AML-193 (cell line): ENCODE measurements at regions not wholly inside any gene's neighbourhood (a gene's known extent, or its start where the extent isn't known, plus 50 kb on each side); places are given as distances from the start of the nearest gene placed in this dataset.
A peak's percentile ranks its signal among the peaks of the same experiment; 100 is the strongest.
"Not testable (repeated sequence)": the region's sequence is repeated elsewhere in the genome, so short reads cannot be mapped to it uniquely, and the experiment has no call there.

Experiments used
- DNase-seq, 2 experiments: peaks; one replicate each; lab custom pipeline; 2025; lab: John Stamatoyannopoulos, UW

DNA sequence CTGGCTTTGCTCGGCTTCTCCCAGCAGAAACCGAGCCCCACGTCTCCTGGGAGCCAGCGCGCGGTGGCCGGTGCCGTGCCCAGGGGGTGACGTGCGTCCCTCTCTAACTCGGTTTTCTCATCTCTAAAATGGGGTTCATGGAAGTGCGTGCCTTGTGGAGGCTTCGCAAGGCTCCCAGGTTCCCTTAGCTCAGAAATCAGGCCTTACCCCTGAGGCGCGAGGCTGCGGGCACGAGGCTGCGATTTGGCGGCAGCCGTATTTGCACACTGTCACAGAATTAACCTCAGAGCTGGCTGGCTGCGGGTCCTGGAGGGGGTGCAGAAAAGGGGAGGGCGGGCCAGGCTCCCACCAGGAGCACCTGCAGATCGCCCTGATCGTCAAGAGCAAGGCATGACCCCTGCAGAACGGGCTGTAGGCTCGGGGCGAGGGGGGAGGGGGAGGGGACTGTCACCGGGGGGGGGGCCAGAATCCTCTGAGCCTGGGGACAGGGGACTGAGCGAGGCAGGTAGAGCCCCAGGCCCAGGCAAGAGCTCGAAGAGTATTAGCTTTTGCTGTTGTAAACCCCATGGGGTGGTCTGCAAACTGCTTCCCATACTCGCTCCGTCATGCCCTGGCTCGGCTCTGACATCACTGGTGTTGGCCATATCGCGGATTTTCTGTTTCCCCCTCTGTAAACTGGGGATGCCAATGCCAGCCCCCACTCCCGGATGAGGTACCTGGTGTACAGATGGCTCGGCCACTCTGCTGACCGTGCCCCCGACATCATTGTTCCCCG is 62.2 kb downstream of the CCNE1 start:
- DNase-seq = no peak

DNA sequence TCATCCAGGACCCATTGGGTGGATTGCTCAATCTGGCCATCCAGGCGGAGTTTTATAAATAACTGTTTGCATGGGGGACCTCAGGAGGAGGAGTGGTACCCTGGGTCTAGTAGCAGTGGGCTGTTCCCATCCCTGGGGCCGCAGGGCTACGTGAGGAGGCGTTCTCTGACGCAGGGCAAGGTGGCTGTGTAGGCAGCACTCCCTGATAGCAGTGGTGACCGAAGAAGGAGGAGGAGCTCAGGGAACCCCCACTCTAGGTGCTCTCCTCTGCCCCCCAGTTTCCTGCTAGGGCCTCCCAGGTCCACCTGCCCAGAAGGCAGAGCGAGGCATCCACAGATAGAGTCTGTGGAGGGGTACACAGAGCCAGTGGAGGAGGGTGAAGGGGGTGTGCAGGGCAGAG is 64.1 kb downstream of the CCNE1 start:
- no peak for DNase-seq

DNA sequence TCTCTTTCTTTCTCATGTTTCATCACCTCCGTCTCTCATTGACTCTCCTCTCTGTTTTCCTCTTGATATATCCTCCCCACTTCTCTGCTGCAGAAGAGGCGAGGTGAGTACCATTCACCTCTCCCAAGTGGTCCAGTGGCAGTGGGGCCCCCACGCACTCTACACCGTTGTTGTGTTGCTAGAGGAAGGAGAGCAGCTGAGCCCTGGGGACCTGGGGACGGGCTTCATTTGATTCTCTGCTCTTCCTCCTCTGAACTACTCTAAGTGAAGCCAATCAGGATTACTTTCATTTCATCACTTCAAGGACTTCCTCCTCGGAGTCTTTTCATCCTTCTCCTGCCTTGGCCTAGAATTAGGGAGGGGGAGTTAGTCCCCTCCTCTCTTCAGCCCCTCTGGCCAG is 64.6 kb downstream of the CCNE1 start:
- DNase-seq = peak in 1 of 2 experiments; percentile 3

DNA sequence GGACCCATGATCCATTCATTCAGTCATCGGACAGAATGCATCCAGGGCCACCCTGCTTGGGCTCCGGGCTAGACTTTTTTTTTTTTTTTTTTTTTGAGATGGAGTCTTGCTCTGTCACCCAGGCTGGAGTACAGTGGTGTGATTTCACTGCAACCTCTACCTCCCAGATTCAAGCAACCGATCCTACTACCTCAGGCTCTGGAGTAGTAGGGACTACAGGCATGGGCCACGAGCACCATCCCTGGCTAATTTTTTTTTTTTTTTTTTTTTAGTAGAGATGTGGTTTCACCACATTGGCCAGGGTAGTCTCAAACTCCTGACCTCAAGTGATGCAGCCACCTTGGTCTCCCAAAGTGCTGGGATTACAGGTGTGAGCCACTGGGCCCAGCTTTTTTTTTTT is 65.1 kb downstream of the CCNE1 start:
- DNase-seq = not testable (repeated sequence)

DNA sequence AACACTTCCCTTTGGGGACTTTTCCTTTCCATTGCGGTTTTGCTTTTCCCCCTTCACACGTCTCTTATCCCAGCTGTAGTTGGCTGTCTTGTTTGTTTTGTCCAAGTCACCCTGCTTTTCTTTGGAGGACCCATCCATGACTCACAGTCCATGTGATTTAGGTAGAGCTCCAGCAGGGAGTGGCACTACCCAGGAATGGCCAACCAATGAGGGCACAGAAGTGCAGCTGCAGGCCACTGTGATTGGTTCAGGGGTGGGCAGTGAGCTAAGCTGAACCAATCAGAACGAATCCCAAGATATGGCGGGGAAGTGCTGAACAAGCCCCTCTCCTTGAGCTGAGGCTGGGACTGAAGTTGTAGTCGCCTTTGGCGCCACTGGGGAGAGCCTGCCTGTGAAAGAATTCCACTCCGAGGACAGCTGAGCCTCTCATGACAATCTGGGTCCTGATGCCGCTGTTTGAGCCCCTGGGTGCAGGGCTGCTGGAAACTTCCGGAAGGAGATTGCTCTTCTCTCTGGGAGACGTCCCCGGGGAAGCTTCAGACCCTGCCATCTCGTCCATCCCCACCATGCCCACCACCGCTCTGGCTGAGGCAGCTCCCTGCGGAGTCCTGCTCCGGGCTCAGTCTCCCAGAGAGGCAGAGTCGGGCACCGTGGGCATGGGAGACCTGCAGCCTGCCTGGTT is 62.9 kb upstream of the URI1 start:
- DNase-seq = no peak

DNA sequence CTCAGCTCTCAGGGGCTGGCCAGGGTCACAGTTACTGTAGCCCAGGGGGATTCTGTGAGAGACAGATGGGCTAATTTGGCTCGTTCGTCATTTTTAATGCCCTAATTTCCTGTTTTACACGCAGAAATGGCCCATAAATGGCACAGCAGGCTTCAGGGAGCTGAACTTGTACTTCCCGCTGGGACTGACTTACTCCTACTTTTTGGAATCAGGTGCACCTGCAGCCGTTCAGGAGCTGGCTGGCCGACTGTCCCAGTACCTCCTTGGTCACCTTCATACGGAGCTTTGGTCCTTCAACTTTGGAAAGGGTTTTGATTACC is 62.4 kb upstream of the URI1 start:
- no peak for DNase-seq

DNA sequence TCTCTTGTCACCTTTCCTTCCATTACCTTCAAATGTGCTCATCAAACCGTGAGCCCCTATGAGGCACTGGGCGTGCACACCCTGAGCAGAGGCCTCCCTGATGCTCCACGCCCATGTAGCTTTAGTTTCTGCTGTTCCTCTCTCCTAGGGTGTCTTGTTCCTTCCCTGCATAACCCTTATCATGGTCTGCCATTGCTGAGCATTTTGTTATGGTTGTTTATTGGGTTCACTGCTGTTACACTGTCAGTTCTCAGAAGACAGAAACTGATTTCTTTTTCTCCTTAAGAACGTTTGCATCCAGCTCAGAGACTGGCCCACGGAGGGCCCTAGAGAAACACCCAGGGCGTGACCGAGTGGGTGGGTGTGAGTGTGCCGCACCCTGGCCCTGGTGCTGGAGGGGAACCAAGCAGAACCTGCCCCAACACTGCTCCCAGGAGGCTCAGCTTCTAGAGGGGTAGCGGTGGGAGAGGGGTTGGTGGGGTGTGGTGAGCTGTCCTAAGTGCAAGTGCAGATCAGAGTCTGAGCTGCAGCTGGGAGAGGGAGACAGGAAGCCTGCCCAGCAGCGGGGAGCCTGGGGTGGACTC is 61.4 kb upstream of the URI1 start:
- DNase-seq = no peak

DNA sequence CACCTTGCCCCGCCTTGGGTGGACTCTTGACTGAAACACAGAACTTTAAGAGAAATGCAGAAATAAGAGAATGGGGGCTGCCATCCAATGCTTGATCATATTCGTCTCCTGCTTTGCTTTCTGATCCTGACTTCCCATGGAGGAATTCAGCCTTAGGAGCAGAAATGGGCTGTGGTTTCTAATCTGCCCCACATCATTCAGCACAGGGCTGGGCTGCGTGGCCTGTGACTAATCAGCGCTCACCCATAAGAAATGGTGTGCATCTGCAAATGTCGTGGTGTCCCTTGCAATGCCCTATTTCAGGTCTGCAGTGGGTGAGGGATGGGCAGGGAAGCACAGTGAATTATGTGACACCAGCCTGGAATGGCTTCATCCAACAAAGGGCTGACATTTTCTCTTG is 60.7 kb upstream of the URI1 start:
- DNase-seq = no peak

DNA sequence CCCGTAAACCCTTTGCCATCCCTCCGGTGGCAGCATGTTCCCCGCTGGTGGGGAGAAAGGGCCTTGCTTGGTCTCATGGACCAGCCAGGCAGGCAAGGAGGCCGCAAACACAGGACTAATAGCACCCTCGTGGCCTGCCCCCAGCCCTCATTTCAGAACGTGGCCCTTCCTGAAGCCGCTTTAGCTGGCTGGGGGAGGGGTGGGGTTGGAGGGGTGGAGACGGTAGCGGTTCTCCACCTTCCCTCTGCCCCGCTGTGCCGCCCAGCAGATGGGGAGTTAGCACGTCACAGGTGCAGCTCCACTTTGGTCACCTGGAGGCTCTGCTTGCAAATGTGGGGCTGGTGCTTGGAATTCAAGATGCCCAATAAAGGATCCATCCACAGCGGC is 59.3 kb upstream of the URI1 start:
- no peak for DNase-seq

DNA sequence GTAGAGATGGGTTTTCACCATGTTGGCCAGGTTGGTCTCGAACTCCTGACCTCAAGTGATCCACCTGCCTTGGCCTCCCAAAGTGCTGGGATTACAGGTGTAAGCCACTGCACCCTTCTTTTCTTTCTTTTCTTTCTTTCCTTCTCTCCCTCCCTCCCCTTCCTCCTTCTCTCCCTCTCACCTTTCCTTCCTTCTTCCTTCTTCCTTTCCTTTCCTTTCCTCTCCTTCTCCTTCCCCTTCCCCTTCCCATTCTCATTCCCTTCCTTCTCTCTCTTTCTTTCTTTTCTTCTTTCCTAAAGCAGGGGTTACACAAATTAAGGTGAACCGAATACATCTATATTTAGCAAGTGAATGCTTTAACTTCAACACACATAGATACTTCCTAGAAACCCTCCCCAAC is 58.0 kb upstream of the URI1 start:
- DNase-seq = no peak

DNA sequence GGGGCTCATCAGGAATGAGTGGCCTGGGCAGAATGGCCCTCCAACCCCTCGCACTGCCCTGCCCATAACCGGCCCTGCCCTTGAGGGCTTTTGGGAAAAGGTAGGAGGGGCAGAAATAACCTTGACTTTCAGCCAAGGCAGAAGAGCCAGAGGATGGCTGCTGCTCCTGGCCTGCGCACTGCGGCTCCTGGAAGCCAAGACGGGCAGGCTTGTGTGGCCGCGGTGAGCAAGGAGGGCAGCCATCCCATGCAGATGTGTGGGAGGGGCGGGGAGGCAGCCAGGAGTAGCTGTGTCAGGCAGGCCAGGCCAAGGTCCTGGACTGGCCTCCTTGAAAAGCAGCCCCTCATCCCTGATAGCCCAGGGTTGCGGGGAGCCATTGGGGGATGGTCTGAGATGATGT is 57.6 kb upstream of the URI1 start:
- DNase-seq = no peak

DNA sequence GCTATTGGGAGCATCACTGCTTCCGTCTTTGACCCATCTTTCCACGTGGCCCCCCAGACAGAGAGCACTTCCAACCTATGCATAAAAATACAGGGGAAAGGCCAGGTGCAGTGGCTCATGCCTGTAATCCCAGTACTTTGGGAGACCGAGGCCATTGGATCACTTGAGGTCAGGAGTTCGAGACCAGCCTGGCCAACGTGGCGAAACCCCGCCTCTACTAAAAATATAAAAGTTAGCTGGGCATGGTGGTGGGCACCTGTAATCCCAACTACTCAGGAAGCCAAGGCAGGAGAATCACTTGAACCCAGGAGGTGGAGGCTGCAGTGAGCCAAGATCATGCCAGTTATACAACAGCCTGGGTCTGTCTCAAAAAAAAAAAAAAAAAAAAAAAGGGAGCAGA is 55.9 kb upstream of the URI1 start:
- DNase-seq = not testable (repeated sequence)

DNA sequence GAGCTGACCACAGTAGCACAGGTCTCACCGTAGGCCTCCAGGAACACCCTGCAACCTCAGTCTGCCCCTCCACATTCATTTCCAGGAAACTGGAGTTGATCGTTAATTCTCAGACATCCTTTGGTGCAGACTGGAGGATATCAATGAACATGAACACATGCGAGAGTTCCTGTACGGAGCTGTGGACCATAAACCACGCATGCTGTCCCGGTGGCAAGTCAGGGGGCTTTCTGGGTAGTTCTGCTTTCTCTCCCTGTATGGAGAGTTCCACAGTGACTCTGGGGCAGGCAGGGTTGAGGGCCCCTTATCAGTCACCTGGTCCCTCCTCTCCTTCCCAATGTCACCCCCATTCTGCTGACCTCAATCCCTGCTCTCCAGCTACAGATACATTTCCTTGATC is 55.5 kb upstream of the URI1 start:
- no peak for DNase-seq

DNA sequence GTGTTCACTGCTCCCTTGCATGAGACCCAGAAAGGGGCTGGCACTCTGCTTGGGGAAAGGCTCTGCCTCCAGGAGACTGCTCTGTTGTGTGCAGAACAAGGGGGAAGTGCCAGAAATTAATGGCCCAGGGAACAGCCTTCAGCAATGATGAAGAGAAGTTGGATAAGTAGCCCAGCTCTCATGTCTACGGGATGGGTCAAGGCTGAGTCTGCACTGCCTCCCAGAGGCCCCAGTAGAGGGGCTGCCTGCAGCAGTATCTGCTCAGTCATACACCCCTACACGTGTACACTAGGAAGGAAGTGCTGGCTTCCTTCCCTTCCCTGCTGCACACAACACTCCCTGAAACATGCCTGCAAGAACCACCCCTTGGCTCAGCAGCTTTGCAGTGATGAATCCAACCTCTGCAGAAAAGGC is 54.6 kb upstream of the URI1 start:
- DNase-seq = peak; percentile 53 to 61

DNA sequence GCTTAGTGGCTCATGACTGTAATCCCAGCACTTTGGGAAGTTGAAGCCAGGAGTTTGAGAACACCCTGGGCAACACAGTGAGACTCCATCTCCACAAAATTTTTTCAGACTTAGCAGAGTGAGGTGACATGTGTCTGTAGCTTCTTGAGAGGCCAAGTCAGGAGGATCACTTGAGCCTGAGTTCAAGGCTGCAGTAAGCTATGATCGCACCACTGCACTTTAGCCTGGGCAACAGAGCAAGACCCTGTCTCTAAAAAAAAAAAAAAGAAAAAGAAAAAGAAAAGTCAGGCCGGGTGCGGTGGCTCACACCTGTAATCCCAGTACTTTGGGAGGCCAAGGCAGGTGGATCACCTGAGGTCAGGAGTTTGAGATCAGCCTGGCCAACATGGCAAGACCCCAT is 54.0 kb upstream of the URI1 start:
- not testable (repeated sequence) for DNase-seq

DNA sequence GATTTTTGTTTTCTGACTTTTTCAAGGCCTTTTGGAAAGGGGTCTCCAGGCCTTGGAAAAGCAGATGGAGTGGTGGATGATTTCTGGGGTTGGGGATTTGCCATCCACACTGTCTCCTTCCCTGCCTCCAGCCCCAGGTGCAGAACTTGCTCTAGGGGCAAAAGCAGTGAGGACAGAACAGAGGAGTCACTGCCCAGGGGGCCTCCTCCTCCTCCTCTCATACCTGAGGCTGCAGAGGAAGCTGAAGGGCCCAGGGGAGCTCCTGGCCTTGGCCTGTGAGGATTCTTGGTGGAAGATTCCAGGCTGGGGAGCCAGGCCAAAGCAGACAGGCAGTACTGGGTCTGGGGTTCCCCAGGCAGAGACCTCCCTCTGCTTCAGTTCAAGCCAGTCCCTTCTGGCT is 52.3 kb upstream of the URI1 start:
- no peak for DNase-seq

DNA sequence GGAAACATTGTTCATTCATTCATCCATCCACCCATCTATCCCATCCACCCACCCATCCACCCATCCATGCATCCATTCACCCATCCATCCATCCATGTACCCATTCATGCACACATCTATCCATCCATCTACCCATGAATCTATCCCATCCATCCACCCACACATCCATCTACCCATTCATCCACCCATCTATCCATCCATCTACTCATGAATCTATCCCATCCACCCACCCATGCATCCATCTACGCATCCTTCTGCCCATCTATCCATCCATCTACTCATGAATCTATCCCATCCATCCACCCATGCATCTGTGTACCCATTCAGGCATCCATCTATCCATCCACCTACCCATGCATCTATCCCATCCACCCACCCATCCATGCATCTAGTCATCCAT is 51.6 kb upstream of the URI1 start:
- no peak for DNase-seq
